ENCODE measurements at regions not wholly inside any gene's neighbourhood (a gene's known extent, or its start where the extent isn't known, plus 50 kb on each side); places are given as distances from the start of the nearest gene placed in this dataset.
A peak's percentile ranks its signal among the peaks of the same experiment; 100 is the strongest.

- Histone ChIP-seq H3K4me2 (ENCODE audit: low read length) (no peak overlapping the region), H3K4me3 (ENCODE audit: low read length) (no peak overlapping the region), H3K4me1 (ENCODE audit: control insufficient read depth, low read length) (no peaks in the 10 kb centered on the region), H3K9me2 (replicated peaks; ENCODE audit: control insufficient read depth, low read length) (no peaks in the 10 kb centered on the region), H3F3A (ENCODE audit: control insufficient read depth, insufficient read depth) (no peaks in the 10 kb centered on the region), H3K27ac (ENCODE audit: low read depth, low read length) (no peak overlapping the region), H3K27me3 (ENCODE audit: control insufficient read depth, low read length) (no peaks in the 10 kb centered on the region), H3K79me2 (ENCODE audit: control insufficient read depth, low read length) (no peaks in the 10 kb centered on the region), H4K20me1 (ENCODE audit: control insufficient read depth, insufficient read depth, low read depth, low read length) (no peaks in the 10 kb centered on the region), H3K9me3 (ENCODE audit: control insufficient read depth, insufficient read depth, low read length) (no peaks in the 10 kb centered on the region), H3K36me3 (ENCODE audit: control insufficient read depth, low read length) (no peaks in the 10 kb centered on the region)
- TF ChIP-seq, protein P1, sequence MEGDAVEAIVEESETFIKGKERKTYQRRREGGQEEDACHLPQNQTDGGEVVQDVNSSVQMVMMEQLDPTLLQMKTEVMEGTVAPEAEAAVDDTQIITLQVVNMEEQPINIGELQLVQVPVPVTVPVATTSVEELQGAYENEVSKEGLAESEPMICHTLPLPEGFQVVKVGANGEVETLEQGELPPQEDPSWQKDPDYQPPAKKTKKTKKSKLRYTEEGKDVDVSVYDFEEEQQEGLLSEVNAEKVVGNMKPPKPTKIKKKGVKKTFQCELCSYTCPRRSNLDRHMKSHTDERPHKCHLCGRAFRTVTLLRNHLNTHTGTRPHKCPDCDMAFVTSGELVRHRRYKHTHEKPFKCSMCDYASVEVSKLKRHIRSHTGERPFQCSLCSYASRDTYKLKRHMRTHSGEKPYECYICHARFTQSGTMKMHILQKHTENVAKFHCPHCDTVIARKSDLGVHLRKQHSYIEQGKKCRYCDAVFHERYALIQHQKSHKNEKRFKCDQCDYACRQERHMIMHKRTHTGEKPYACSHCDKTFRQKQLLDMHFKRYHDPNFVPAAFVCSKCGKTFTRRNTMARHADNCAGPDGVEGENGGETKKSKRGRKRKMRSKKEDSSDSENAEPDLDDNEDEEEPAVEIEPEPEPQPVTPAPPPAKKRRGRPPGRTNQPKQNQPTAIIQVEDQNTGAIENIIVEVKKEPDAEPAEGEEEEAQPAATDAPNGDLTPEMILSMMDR (IDR thresholded peaks at IDR 0.05; ENCODE audit: low read depth, low read length, poor library complexity, severe bottlenecking), result no peak
- TF ChIP-seq EZH2phosphoT487 (IDR thresholded peaks at IDR 0.05; ENCODE audit: borderline replicate concordance, low read length), result no peak
Observed at GRCh38 chr13:111503905-111504695, 183.7 kb downstream of the TEX29 start.

GRCh38 chr13:111505175-111505777 is 184.8 kb downstream of the TEX29 start:
- Histone ChIP-seq H3K27me3 (ENCODE audit: control insufficient read depth, low read length) (no peaks in the 10 kb centered on the region), H3K4me2 (ENCODE audit: low read length) (no peak overlapping the region), H3F3A (ENCODE audit: control insufficient read depth, insufficient read depth) (no peaks in the 10 kb centered on the region), H3K4me1 (ENCODE audit: control insufficient read depth, low read length) (no peaks in the 10 kb centered on the region), H3K27ac (ENCODE audit: low read depth, low read length) (no peak overlapping the region), H3K9me3 (ENCODE audit: control insufficient read depth, insufficient read depth, low read length) (no peaks in the 10 kb centered on the region), H4K20me1 (ENCODE audit: control insufficient read depth, insufficient read depth, low read depth, low read length) (no peaks in the 10 kb centered on the region), H3K36me3 (ENCODE audit: control insufficient read depth, low read length) (no peaks in the 10 kb centered on the region), H3K79me2 (ENCODE audit: control insufficient read depth, low read length) (no peaks in the 10 kb centered on the region), H3K9me2 (replicated peaks; ENCODE audit: control insufficient read depth, low read length) (no peaks in the 10 kb centered on the region), H3K4me3 (ENCODE audit: low read length) (no peak overlapping the region)
- no peak for TF ChIP-seq EZH2phosphoT487 (IDR thresholded peaks at IDR 0.05; ENCODE audit: borderline replicate concordance, low read length)
- TF ChIP-seq, protein P1 (IDR thresholded peaks at IDR 0.05; ENCODE audit: low read depth, low read length, poor library complexity, severe bottlenecking), result peak; percentile 27

DNA sequence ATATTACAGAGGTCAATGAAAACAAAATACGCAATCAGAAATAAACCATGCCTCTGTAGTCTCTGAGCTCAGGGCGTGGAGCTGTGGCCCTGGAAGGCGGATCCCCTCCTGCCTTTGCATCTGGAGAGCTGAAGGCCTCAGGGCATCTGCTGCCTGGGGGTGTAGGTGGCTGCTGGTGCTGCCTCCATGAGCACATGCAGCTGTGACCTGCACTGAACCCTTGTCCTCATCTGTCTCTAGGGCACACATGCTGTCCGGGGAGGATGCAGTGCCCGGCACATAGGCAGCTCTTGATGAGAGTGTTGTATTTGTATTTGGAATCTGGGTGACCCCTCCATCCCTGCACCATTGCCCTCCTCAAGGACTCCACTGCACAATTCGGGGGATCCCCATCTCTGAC is 185.7 kb downstream of the TEX29 start:
- Histone ChIP-seq H3K27ac (ENCODE audit: low read depth, low read length) (no peak overlapping the region), H3K4me3 (ENCODE audit: low read length) (no peak overlapping the region), H3K79me2 (ENCODE audit: control insufficient read depth, low read length) (no peaks in the 10 kb centered on the region), H3K4me1 (ENCODE audit: control insufficient read depth, low read length) (no peaks in the 10 kb centered on the region), H3K4me2 (ENCODE audit: low read length) (no peak overlapping the region), H3K9me3 (ENCODE audit: control insufficient read depth, insufficient read depth, low read length) (no peaks in the 10 kb centered on the region), H3K9me2 (replicated peaks; ENCODE audit: control insufficient read depth, low read length) (no peaks in the 10 kb centered on the region), H3F3A (ENCODE audit: control insufficient read depth, insufficient read depth) (no peaks in the 10 kb centered on the region), H3K27me3 (ENCODE audit: control insufficient read depth, low read length) (no peaks in the 10 kb centered on the region), H3K36me3 (ENCODE audit: control insufficient read depth, low read length) (no peaks in the 10 kb centered on the region), H4K20me1 (ENCODE audit: control insufficient read depth, insufficient read depth, low read depth, low read length) (no peaks in the 10 kb centered on the region)
- TF ChIP-seq, protein P1 (IDR thresholded peaks at IDR 0.05; ENCODE audit: low read depth, low read length, poor library complexity, severe bottlenecking), result no peak
- no peak for TF ChIP-seq EZH2phosphoT487 (IDR thresholded peaks at IDR 0.05; ENCODE audit: borderline replicate concordance, low read length)

Data from DOHH2 (cell line).